NB4 (cell line): ENCODE measurements at regions not wholly inside any gene's neighbourhood (a gene's known extent, or its start where the extent isn't known, plus 50 kb on each side); places are given as distances from the start of the nearest gene placed in this dataset.

Experiments used
- DNase-seq: peaks from one replicate; pipeline ENCODE4 v3.0.0; 2010; ENCODE audit warnings: low read depth
- H3K4me3 ChIP-seq: one replicate; pipeline ENCODE4 v1.5.1; 2011; ENCODE audit warnings: mild to moderate bottlenecking, low read depth, low read length, moderate library complexity
- MAX ChIP-seq: IDR thresholded peaks from 2 replicates; pipeline ENCODE4 v1.6.1; 2011; ENCODE audit warnings: low read depth, low read length
- MYC ChIP-seq: IDR thresholded peaks from 2 replicates; pipeline ENCODE4 v1.6.1; 2011; ENCODE audit warnings: low read depth, low read length
- POLR2A ChIP-seq: IDR thresholded peaks from 2 replicates; pipeline ENCODE4 v1.6.1; 2011; ENCODE audit warnings: mild to moderate bottlenecking; ENCODE audit not compliant: insufficient read length; ENCODE audit errors: extremely low read depth
- TF ChIP-seq, protein P1 (sequence below): IDR thresholded peaks from one replicate; pipeline ENCODE4 v1.5.1; 2012; ENCODE audit warnings: low read depth, low read length

DNA sequence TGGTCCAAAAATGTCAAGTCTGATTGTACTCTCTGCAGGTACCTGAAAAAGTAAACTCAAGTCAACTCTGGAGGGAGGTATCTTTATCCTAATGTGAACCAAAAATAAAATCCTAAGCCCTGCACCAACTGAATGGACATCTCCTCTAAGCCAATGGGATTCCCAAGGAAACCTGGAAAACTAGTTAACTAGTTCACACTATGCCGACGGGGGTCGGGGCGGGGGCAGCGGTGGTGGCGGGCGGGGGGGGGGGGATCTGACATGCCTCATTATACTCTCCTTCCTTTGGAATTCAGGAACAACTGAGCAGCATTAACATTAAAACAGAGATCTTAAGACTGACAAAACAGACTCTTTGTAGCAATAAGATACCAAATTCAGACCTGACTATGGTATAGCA, 452.6 kb upstream of the CAMK1G start:
- DNase-seq: no peak
- H3K4me3 ChIP-seq: no peak overlapping the region
- TF ChIP-seq MYC (no peak), MAX (no peak), POLR2A (no peak)
- TF ChIP-seq, protein P1, sequence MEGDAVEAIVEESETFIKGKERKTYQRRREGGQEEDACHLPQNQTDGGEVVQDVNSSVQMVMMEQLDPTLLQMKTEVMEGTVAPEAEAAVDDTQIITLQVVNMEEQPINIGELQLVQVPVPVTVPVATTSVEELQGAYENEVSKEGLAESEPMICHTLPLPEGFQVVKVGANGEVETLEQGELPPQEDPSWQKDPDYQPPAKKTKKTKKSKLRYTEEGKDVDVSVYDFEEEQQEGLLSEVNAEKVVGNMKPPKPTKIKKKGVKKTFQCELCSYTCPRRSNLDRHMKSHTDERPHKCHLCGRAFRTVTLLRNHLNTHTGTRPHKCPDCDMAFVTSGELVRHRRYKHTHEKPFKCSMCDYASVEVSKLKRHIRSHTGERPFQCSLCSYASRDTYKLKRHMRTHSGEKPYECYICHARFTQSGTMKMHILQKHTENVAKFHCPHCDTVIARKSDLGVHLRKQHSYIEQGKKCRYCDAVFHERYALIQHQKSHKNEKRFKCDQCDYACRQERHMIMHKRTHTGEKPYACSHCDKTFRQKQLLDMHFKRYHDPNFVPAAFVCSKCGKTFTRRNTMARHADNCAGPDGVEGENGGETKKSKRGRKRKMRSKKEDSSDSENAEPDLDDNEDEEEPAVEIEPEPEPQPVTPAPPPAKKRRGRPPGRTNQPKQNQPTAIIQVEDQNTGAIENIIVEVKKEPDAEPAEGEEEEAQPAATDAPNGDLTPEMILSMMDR: no peak

GRCh38 chr1:209132736-209133467, 450.6 kb upstream of the CAMK1G start:
- H3K4me3 ChIP-seq: no peak overlapping the region
- DNase-seq: no peak
- TF ChIP-seq MAX: no peak
- TF ChIP-seq MYC: no peak
- TF ChIP-seq, protein P1: no peak
- no peak for TF ChIP-seq POLR2A

- H3K4me3 ChIP-seq: no peak overlapping the region
- no peak for DNase-seq
- no peak for TF ChIP-seq MYC
- TF ChIP-seq MAX: no peak
- no peak for TF ChIP-seq POLR2A
- TF ChIP-seq, protein P1: no peak
Measured at GRCh38 chr1:209134001-209134400, 449.5 kb upstream of the CAMK1G start.

- no peak overlapping the region for H3K4me3 ChIP-seq
- TF ChIP-seq POLR2A: no peak
- no peak for TF ChIP-seq MAX
- TF ChIP-seq MYC: no peak
- TF ChIP-seq, protein P1: no peak
- DNase-seq: no peak
Measured at GRCh38 chr1:209143916-209144315, 439.6 kb upstream of the CAMK1G start.

GRCh38 chr1:209150114-209150513, 433.4 kb upstream of the CAMK1G start:
- peak; percentile 52 for DNase-seq
- TF ChIP-seq MAX: 0 out of 2 replicates have a peak, but pooled peaks have one; percentile 20
- no peak for TF ChIP-seq POLR2A
- no peak overlapping the region for H3K4me3 ChIP-seq

DNA sequence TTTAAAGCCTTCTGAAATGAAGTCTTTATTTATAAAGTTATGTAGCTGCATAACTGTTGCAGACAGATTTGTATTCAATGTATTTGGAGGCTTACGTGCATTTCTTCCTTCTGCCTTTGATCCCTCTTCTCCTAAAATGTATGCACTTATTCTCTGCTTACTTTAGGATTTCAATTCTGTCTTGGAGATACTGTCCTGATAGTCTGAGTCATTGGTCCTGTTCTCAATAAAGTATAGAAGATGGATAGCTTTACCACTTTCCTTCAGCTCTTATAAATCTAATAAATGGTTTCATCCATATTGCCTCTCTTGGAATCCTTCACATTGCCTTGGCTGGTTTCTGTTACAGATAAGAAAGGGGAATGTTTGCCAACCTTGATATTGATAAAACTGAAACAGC, 430.1 kb upstream of the CAMK1G start:
- TF ChIP-seq MYC (no peak), POLR2A (no peak), MAX (no peak)
- TF ChIP-seq, protein P1: no peak
- DNase-seq: no peak
- H3K4me3 ChIP-seq: no peak overlapping the region
